Loucy (cell line): ENCODE measurements at regions not wholly inside any gene's neighbourhood (a gene's known extent, or its start where the extent isn't known, plus 50 kb on each side); places are given as distances from the start of the nearest gene placed in this dataset.

Experiments used
- H2AFZ ChIP-seq: fragments of 200-600 bp; sonication (generic); 2 replicates; pipeline ENCODE4 v1.6.0; 2016; ENCODE audit warnings: antibody characterized with exemption, mild to moderate bottlenecking, low read length, moderate library complexity
- H3F3A ChIP-seq: fragments of 200-600 bp; 2 replicates; pipeline ENCODE4 v1.6.0; 2016; ENCODE audit warnings: antibody characterized with exemption, low read depth, mild to moderate bottlenecking
- H3K27me3 ChIP-seq: fragments of 200-600 bp; sonication (generic); 2 replicates; pipeline ENCODE4 v1.6.1; 2014; ENCODE audit warnings: low read length, mild to moderate bottlenecking; ENCODE audit not compliant: insufficient read depth, poor library complexity, severe bottlenecking
- H3K36me3 ChIP-seq: fragments of 200-600 bp; sonication (generic); 2 replicates; pipeline ENCODE4 v1.6.1; 2016; ENCODE audit warnings: low read length; ENCODE audit not compliant: insufficient read depth
- H3K4me1 ChIP-seq: fragments of 200-600 bp; sonication (generic); 2 replicates; pipeline ENCODE4 v1.5.1; 2014; ENCODE audit warnings: low read length, mild to moderate bottlenecking; ENCODE audit not compliant: insufficient read depth, poor library complexity, severe bottlenecking
- H3K4me2 ChIP-seq: fragments of 200-600 bp; sonication (generic); 2 replicates; pipeline ENCODE4 v1.6.0; 2014; ENCODE audit warnings: antibody characterized with exemption, low read length, low read depth, mild to moderate bottlenecking; ENCODE audit not compliant: poor library complexity, severe bottlenecking
- H3K4me3 ChIP-seq: fragments of 200-600 bp; sonication (generic); 2 replicates; pipeline ENCODE4 v1.5.1; 2014; ENCODE audit warnings: low read length, mild to moderate bottlenecking, mixed read lengths; ENCODE audit not compliant: poor library complexity, severe bottlenecking
- H3K79me2 ChIP-seq: fragments of 200-600 bp; sonication (generic); 2 replicates; pipeline ENCODE4 v1.6.1; 2014; ENCODE audit warnings: low read length; ENCODE audit not compliant: insufficient read depth
- H3K9ac ChIP-seq: fragments of 200-600 bp; sonication (generic); 2 replicates; pipeline ENCODE4 v1.6.0; 2014; ENCODE audit warnings: mild to moderate bottlenecking, low read depth, low read length, moderate library complexity; ENCODE audit not compliant: poor library complexity, severe bottlenecking
- H3K9me2 ChIP-seq: fragments of 200-600 bp; sonication (generic); replicated peaks from 2 replicates; pipeline ENCODE4 v1.6.1; 2016; ENCODE audit warnings: low read depth, low read length, mixed read lengths
- H3K9me3 ChIP-seq: fragments of 200-600 bp; sonication (generic); 2 replicates; pipeline ENCODE4 v1.6.1; 2014; ENCODE audit warnings: mild to moderate bottlenecking, antibody characterized with exemption, low read length, low read depth; ENCODE audit not compliant: insufficient read depth
- H4K20me1 ChIP-seq: fragments of 200-600 bp; sonication (generic); 2 replicates; pipeline ENCODE4 v1.6.0; 2014; ENCODE audit warnings: antibody characterized with exemption, low read length, mild to moderate bottlenecking; ENCODE audit not compliant: insufficient read depth, poor library complexity, severe bottlenecking
- CTCF ChIP-seq: fragments of 200-600 bp; sonication (generic); conservative IDR thresholded peaks from 2 replicates; pipeline ENCODE4 v1.5.1; 2014; ENCODE audit warnings: mild to moderate bottlenecking, antibody characterized with exemption, low read length
- EZH2phosphoT487 ChIP-seq: fragments of 200-600 bp; IDR thresholded peaks from 2 replicates; pipeline ENCODE4 v1.6.1; 2018; ENCODE audit warnings: antibody characterized with exemption, mild to moderate bottlenecking, moderate library complexity, borderline replicate concordance

- Histone ChIP-seq H3K9me3 (no peaks in the 10 kb centered on the region; the same call in 1 of the 2 replicates), H3K9me2 (no peaks in the 10 kb centered on the region), H3K79me2 (no peaks in the 10 kb centered on the region), H3F3A (no peaks in the 10 kb centered on the region), H3K36me3 (no peaks in the 10 kb centered on the region), H3K27me3 (no peaks in the 10 kb centered on the region), H3K4me1 (peaks cover 6% of the 10 kb centered on the region), H3K4me3 (no peak overlapping the region), H2AFZ (no peak overlapping the region), H3K4me2 (no peak overlapping the region), H3K9ac (no peak overlapping the region), H4K20me1 (no peaks in the 10 kb centered on the region)
- no peak for TF ChIP-seq EZH2phosphoT487
- TF ChIP-seq CTCF, result no peak
Measured at GRCh38 chr13:29709407-29710069, 114.0 kb upstream of the SLC7A1 start.

- Histone ChIP-seq H3F3A (no peaks in the 10 kb centered on the region), H3K4me3 (no peak overlapping the region), H3K27me3 (no peaks in the 10 kb centered on the region), H3K9ac (no peak overlapping the region), H4K20me1 (no peaks in the 10 kb centered on the region), H3K79me2 (no peaks in the 10 kb centered on the region), H3K4me2 (no peak overlapping the region), H2AFZ (no peak overlapping the region), H3K4me1 (peaks cover 6% of the 10 kb centered on the region), H3K9me2 (no peaks in the 10 kb centered on the region), H3K9me3 (no peaks in the 10 kb centered on the region), H3K36me3 (no peaks in the 10 kb centered on the region)
- TF ChIP-seq EZH2phosphoT487 (no peak), CTCF (peak; percentile 91)
Measured at GRCh38 chr13:29707876-29708543, 112.5 kb upstream of the SLC7A1 start.

GRCh38 chr13:29706923-29707322 is 111.4 kb upstream of the SLC7A1 start:
- Histone ChIP-seq H3K27me3 (no peaks in the 10 kb centered on the region), H3K36me3 (no peaks in the 10 kb centered on the region), H3K9ac (no peak overlapping the region), H3K9me3 (no peaks in the 10 kb centered on the region), H2AFZ (no peak overlapping the region), H3K4me1 (peaks cover 6% of the 10 kb centered on the region), H3K79me2 (no peaks in the 10 kb centered on the region), H3K9me2 (no peaks in the 10 kb centered on the region), H3K4me3 (no peak overlapping the region), H3K4me2 (no peak overlapping the region), H3F3A (no peaks in the 10 kb centered on the region), H4K20me1 (no peaks in the 10 kb centered on the region)
- TF ChIP-seq CTCF (no peak), EZH2phosphoT487 (no peak)
